ENCODE measurements at regions not wholly inside any gene's neighbourhood (a gene's known extent, or its start where the extent isn't known, plus 50 kb on each side); places are given as distances from the start of the nearest gene placed in this dataset.

- H3K4me1 ChIP-seq (ENCODE audit: control insufficient read depth, insufficient read depth, low read length): no peaks in the 10 kb centered on the region
- H3K9ac ChIP-seq (ENCODE audit: low read length in 2 of 2): no peak overlapping the region
- no peaks in the 10 kb centered on the region for H3K9me3 ChIP-seq (ENCODE audit: control insufficient read depth in 2 of 2, low read length in 2 of 2)
- no peak overlapping the region for H3K4me3 ChIP-seq (ENCODE audit: low read length in 2 of 2)
- H3K27ac ChIP-seq (ENCODE audit: low read length): no peak overlapping the region
- no peaks in the 10 kb centered on the region for H3K27me3 ChIP-seq (ENCODE audit: control insufficient read depth in 1 of 2, insufficient read depth in 2 of 2, low read length in 2 of 2)
- no peaks in the 10 kb centered on the region for H3K36me3 ChIP-seq (ENCODE audit: control insufficient read depth in 2 of 2, insufficient read depth in 2 of 2, low read length in 2 of 2)
Observed at GRCh38 chr4:18931643-18932377, 910.3 kb upstream of the LCORL start.

- no peaks in the 10 kb centered on the region for H3K9me3 ChIP-seq (ENCODE audit: control insufficient read depth in 2 of 2, low read length in 2 of 2)
- H3K4me1 ChIP-seq (ENCODE audit: control insufficient read depth, insufficient read depth, low read length): no peaks in the 10 kb centered on the region
- no peak overlapping the region for H3K27ac ChIP-seq (ENCODE audit: low read length)
- H3K27me3 ChIP-seq (ENCODE audit: control insufficient read depth in 1 of 2, insufficient read depth in 2 of 2, low read length in 2 of 2): no peaks in the 10 kb centered on the region
- H3K36me3 ChIP-seq (ENCODE audit: control insufficient read depth in 2 of 2, insufficient read depth in 2 of 2, low read length in 2 of 2): no peaks in the 10 kb centered on the region
- H3K4me3 ChIP-seq (ENCODE audit: low read length in 2 of 2): no peak overlapping the region
- no peak overlapping the region for H3K9ac ChIP-seq (ENCODE audit: low read length in 2 of 2)
Observed at GRCh38 chr4:18930487-18930886, 908.9 kb upstream of the LCORL start.

- no peak overlapping the region for H3K27ac ChIP-seq (ENCODE audit: low read length)
- no peaks in the 10 kb centered on the region for H3K9me3 ChIP-seq (ENCODE audit: control insufficient read depth in 2 of 2, low read length in 2 of 2)
- no peaks in the 10 kb centered on the region for H3K27me3 ChIP-seq (ENCODE audit: control insufficient read depth in 1 of 2, insufficient read depth in 2 of 2, low read length in 2 of 2)
- H3K9ac ChIP-seq (ENCODE audit: low read length in 2 of 2): no peak overlapping the region
- no peak overlapping the region for H3K4me3 ChIP-seq (ENCODE audit: low read length in 2 of 2)
- H3K4me1 ChIP-seq (ENCODE audit: control insufficient read depth, insufficient read depth, low read length): no peaks in the 10 kb centered on the region
- no peaks in the 10 kb centered on the region for H3K36me3 ChIP-seq (ENCODE audit: control insufficient read depth in 2 of 2, insufficient read depth in 2 of 2, low read length in 2 of 2)
Observed at GRCh38 chr4:18923496-18924161, 902.1 kb upstream of the LCORL start.

DNA sequence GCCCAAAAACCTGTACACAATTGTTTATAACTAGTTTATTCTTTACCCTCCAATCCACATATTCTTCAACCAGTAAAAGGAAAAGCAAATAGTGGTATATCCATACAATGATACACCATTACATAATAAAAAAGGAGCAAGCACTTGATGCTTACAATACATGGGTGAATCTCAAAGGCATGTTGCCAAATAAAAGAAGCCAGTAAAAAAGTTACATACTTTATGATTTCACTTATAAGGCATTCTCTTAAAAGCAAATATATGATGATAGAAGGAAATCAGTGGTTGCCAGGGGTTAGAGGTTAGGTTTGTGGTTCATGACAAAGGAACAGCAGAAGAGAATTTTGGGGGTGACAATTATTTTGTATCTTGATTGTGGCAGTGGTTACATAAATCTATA is 896.1 kb upstream of the LCORL start:
- Histone ChIP-seq H3K4me1 (ENCODE audit: control insufficient read depth, insufficient read depth, low read length) (no peaks in the 10 kb centered on the region), H3K9me3 (ENCODE audit: control insufficient read depth in 2 of 2, low read length in 2 of 2) (peaks cover 0 to 7% of the 10 kb centered on the region in 2 donors), H3K36me3 (ENCODE audit: control insufficient read depth in 2 of 2, insufficient read depth in 2 of 2, low read length in 2 of 2) (no peaks in the 10 kb centered on the region), H3K4me3 (ENCODE audit: low read length in 2 of 2) (no peak overlapping the region), H3K27ac (ENCODE audit: low read length) (no peak overlapping the region), H3K9ac (ENCODE audit: low read length in 2 of 2) (no peak overlapping the region), H3K27me3 (ENCODE audit: control insufficient read depth in 1 of 2, insufficient read depth in 2 of 2, low read length in 2 of 2) (no peaks in the 10 kb centered on the region)

DNA sequence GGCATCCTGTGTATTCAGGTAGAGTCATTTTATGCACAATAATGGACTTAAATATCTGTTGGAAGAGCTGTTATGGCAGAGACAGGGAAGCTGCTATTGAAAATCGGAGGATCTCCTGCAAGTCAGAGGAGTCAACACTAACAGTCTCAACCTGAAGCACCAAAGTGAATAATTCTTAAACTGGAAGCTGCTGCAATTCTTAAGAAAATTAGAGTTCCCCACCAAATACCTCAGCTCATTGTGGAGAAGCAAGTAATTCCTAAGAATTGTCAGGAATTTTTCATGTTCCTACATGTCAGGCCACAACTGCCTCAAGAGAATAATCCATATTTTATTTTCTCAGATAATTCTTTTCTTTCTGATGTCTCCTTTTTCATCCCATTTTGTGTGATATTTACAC is 892.6 kb upstream of the LCORL start:
- H3K36me3 ChIP-seq (ENCODE audit: control insufficient read depth in 2 of 2, insufficient read depth in 2 of 2, low read length in 2 of 2): no peaks in the 10 kb centered on the region
- H3K4me3 ChIP-seq (ENCODE audit: low read length in 2 of 2): no peak overlapping the region
- no peaks in the 10 kb centered on the region for H3K27me3 ChIP-seq (ENCODE audit: control insufficient read depth in 1 of 2, insufficient read depth in 2 of 2, low read length in 2 of 2)
- no peak overlapping the region for H3K9ac ChIP-seq (ENCODE audit: low read length in 2 of 2)
- H3K4me1 ChIP-seq (ENCODE audit: control insufficient read depth, insufficient read depth, low read length): no peaks in the 10 kb centered on the region
- peaks cover 1 to 7% of the 10 kb centered on the region in 2 donors for H3K9me3 ChIP-seq (ENCODE audit: control insufficient read depth in 2 of 2, low read length in 2 of 2)
- no peak overlapping the region for H3K27ac ChIP-seq (ENCODE audit: low read length)

- Histone ChIP-seq H3K9me3 (ENCODE audit: control insufficient read depth in 2 of 2, low read length in 2 of 2) (no peaks in the 10 kb centered on the region), H3K4me3 (ENCODE audit: low read length in 2 of 2) (no peak overlapping the region), H3K27me3 (ENCODE audit: control insufficient read depth in 1 of 2, insufficient read depth in 2 of 2, low read length in 2 of 2) (no peaks in the 10 kb centered on the region)
Observed at GRCh38 chr4:18894928-18895327, 873.4 kb upstream of the LCORL start.

DNA sequence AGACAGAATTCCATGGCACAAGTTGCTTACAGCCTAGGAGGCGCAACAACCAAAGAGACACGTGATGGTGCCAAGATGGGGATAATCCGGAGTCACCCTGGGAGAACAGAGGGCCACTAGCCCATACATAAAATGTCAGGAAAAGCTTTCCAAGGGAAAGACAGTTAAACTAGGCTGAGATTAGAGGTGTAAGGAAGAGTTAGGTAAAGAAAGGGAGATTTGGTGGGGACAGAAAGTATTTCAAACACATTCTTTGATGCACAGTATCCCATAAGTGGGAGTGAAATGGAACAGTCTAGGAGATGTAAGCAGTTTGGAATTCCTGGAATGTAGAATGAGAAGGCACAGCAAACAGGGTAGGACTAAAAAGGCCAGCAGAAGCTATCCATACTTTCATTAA is 860.9 kb upstream of the LCORL start:
- H3K36me3 ChIP-seq (ENCODE audit: control insufficient read depth in 2 of 2, insufficient read depth in 2 of 2, low read length in 2 of 2): no peaks in the 10 kb centered on the region
- H3K9me3 ChIP-seq (ENCODE audit: control insufficient read depth in 2 of 2, low read length in 2 of 2): no peaks in the 10 kb centered on the region
- no peak overlapping the region for H3K27ac ChIP-seq (ENCODE audit: low read length)
- no peak overlapping the region for H3K4me3 ChIP-seq (ENCODE audit: low read length in 2 of 2)
- H3K9ac ChIP-seq (ENCODE audit: low read length in 2 of 2): no peak overlapping the region
- H3K27me3 ChIP-seq (ENCODE audit: control insufficient read depth in 1 of 2, insufficient read depth in 2 of 2, low read length in 2 of 2): no peaks in the 10 kb centered on the region
- no peaks in the 10 kb centered on the region for H3K4me1 ChIP-seq (ENCODE audit: control insufficient read depth, insufficient read depth, low read length)

More at GRCh38 chr4:18894928-18895327, 873.4 kb upstream of the LCORL start:
- Histone ChIP-seq H3K9ac (ENCODE audit: low read length in 2 of 2) (no peak overlapping the region), H3K36me3 (ENCODE audit: control insufficient read depth in 2 of 2, insufficient read depth in 2 of 2, low read length in 2 of 2) (no peaks in the 10 kb centered on the region), H3K4me1 (ENCODE audit: control insufficient read depth, insufficient read depth, low read length) (no peaks in the 10 kb centered on the region), H3K27ac (ENCODE audit: low read length) (no peak overlapping the region)

DNA sequence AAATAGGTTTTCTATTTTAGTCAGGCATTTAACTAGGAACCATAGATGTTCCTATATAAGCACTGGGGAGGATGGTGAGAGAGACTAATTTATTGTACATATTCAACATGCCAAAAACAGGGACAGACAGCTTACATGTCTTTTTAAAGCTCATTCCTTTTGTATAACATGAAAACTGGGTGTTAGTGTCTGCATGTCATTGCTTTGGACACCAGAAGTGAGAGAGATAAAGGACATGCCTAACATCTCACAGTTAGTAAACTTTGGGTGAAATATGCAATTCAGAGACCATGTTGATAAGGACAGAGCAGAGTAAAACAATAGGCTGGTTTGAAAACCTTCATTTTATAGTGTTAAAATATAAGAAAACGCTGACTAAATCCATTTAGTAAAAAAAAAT is 860.0 kb upstream of the LCORL start:
- Histone ChIP-seq H3K36me3 (ENCODE audit: control insufficient read depth in 2 of 2, insufficient read depth in 2 of 2, low read length in 2 of 2) (no peaks in the 10 kb centered on the region), H3K4me3 (ENCODE audit: low read length in 2 of 2) (no peak overlapping the region), H3K9me3 (ENCODE audit: control insufficient read depth in 2 of 2, low read length in 2 of 2) (no peaks in the 10 kb centered on the region), H3K27ac (ENCODE audit: low read length) (no peak overlapping the region), H3K9ac (ENCODE audit: low read length in 2 of 2) (no peak overlapping the region), H3K4me1 (ENCODE audit: control insufficient read depth, insufficient read depth, low read length) (no peaks in the 10 kb centered on the region), H3K27me3 (ENCODE audit: control insufficient read depth in 1 of 2, insufficient read depth in 2 of 2, low read length in 2 of 2) (no peaks in the 10 kb centered on the region)

GRCh38 chr4:18880871-18881270 is 859.3 kb upstream of the LCORL start:
- Histone ChIP-seq H3K36me3 (ENCODE audit: control insufficient read depth in 2 of 2, insufficient read depth in 2 of 2, low read length in 2 of 2) (no peaks in the 10 kb centered on the region), H3K27ac (ENCODE audit: low read length) (no peak overlapping the region), H3K9ac (ENCODE audit: low read length in 2 of 2) (no peak overlapping the region), H3K4me1 (ENCODE audit: control insufficient read depth, insufficient read depth, low read length) (no peaks in the 10 kb centered on the region), H3K9me3 (ENCODE audit: control insufficient read depth in 2 of 2, low read length in 2 of 2) (no peaks in the 10 kb centered on the region), H3K4me3 (ENCODE audit: low read length in 2 of 2) (no peak overlapping the region), H3K27me3 (ENCODE audit: control insufficient read depth in 1 of 2, insufficient read depth in 2 of 2, low read length in 2 of 2) (no peaks in the 10 kb centered on the region)

GRCh38 chr4:18878561-18878960 is 857.0 kb upstream of the LCORL start:
- Histone ChIP-seq H3K9me3 (ENCODE audit: control insufficient read depth in 2 of 2, low read length in 2 of 2) (no peaks in the 10 kb centered on the region), H3K9ac (ENCODE audit: low read length in 2 of 2) (no peak overlapping the region), H3K4me1 (ENCODE audit: control insufficient read depth, insufficient read depth, low read length) (no peaks in the 10 kb centered on the region), H3K36me3 (ENCODE audit: control insufficient read depth in 2 of 2, insufficient read depth in 2 of 2, low read length in 2 of 2) (no peaks in the 10 kb centered on the region), H3K27me3 (ENCODE audit: control insufficient read depth in 1 of 2, insufficient read depth in 2 of 2, low read length in 2 of 2) (no peaks in the 10 kb centered on the region), H3K4me3 (ENCODE audit: low read length in 2 of 2) (no peak overlapping the region), H3K27ac (ENCODE audit: low read length) (no peak overlapping the region)

DNA sequence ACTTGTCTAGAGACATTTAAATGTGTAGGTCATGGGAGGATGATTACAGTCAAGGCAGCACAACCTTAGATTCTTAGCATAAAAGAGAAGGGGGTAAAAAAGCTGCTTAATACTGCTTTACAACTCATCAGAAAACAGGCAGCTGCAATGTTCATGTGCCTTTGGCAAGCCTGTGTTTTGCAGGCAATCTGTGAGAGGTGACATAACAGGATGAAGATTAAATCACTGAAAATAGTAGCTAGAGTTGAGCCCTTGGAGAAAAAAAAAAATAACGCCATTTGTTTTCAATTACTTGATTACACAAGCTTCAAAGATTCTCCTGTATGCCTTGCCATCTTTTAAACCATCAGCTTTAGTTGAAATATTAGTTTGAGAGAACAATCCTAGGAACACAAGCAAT is 847.6 kb upstream of the LCORL start:
- Histone ChIP-seq H3K9ac (ENCODE audit: low read length in 2 of 2) (no peak overlapping the region), H3K27me3 (ENCODE audit: control insufficient read depth in 1 of 2, insufficient read depth in 2 of 2, low read length in 2 of 2) (no peaks in the 10 kb centered on the region), H3K4me3 (ENCODE audit: low read length in 2 of 2) (no peak overlapping the region), H3K36me3 (ENCODE audit: control insufficient read depth in 2 of 2, insufficient read depth in 2 of 2, low read length in 2 of 2) (no peaks in the 10 kb centered on the region), H3K4me1 (ENCODE audit: control insufficient read depth, insufficient read depth, low read length) (no peaks in the 10 kb centered on the region), H3K27ac (ENCODE audit: low read length) (no peak overlapping the region), H3K9me3 (ENCODE audit: control insufficient read depth in 2 of 2, low read length in 2 of 2) (no peaks in the 10 kb centered on the region)
